HepG2 (cell line): ENCODE measurements at regions not wholly inside any gene's neighbourhood (a gene's known extent, or its start where the extent isn't known, plus 50 kb on each side); places are given as distances from the start of the nearest gene placed in this dataset.

Experiments used
- ATAC-seq: fragments of 200-7000 bp; cut with Tn5 transposase; 3 replicates; pipeline ENCODE4 v1.9.1; 2020; ENCODE audit warnings: mild to moderate bottlenecking, moderate library complexity
- BruUV-seq: library from RNA; stranded (reverse); fragments of 400-500 nt; replicated peaks from 2 replicates; lab custom pipeline; 2021; lab: Mats Ljungman, UMichigan
- CTCF ChIA-PET: fragments of 300-600 bp; formaldehyde crosslinking; extraction: SDS; loops from one replicate; lab custom pipeline; 2021; ENCODE audit warnings: low total read pairs, inconsistent platforms, low intra/inter-chr PET ratio; lab: Yijun Ruan, JAX
- POLR2A ChIA-PET: fragments of 350-600 bp; sonication (Branson Sonifier 250); formaldehyde crosslinking; loops from one replicate; lab custom pipeline; 2020; ENCODE audit warnings: antibody characterized with exemption, inconsistent platforms; lab: Yijun Ruan, JAX
- DNase-seq: peaks from one replicate; pipeline ENCODE4 v3.0.0-alpha.2; 2015; ENCODE audit warnings: low spot score
- FAIRE-seq: peaks from 3 replicates; lab custom pipeline; 2011; peaks lifted over from hg19 to GRCh38; lab: Jason Lieb, UNC
- H2AFZ ChIP-seq: one replicate; pipeline ENCODE4 v1.6.1; 2011; ENCODE audit warnings: low read length, inconsistent platforms
- H3K27ac ChIP-seq: fragments of 300-600 bp; 3 replicates; pipeline ENCODE4 v1.8.0; 2011; ENCODE audit warnings: mixed run types, mild to moderate bottlenecking, mixed read lengths, low read length, inconsistent platforms; ENCODE audit not compliant: insufficient read depth; ENCODE audit errors: extremely low read length
- H3K27me3 ChIP-seq, 2 experiments: fragments of 200-600 bp in 1 of 2; 2 replicates in 1 of 2; 3 replicates in 1 of 2; pipeline versions ENCODE4 v1.6.0 to v1.8.0; 2011; ENCODE audit warnings: low read length in 2 of 2, mild to moderate bottlenecking in 2 of 2, moderate library complexity in 2 of 2, inconsistent platforms in 1 of 2; ENCODE audit not compliant: insufficient read depth in 2 of 2, control insufficient read depth in 1 of 2
- H3K36me3 ChIP-seq, 2 experiments: fragments of 200-600 bp in 1 of 2; replicated peaks in 1 of 2; 2 replicates in 1 of 2; 3 replicates in 1 of 2; pipeline versions ENCODE4 v1.5.1 to v1.8.0; 2011; ENCODE audit warnings: low read length in 2 of 2, inconsistent platforms in 1 of 2; ENCODE audit not compliant: insufficient read depth in 2 of 2, control insufficient read depth in 1 of 2
- H3K4me1 ChIP-seq: 2 replicates; pipeline ENCODE4 v1.5.1; 2012; ENCODE audit warnings: low read length, inconsistent platforms; ENCODE audit not compliant: insufficient read depth
- H3K4me2 ChIP-seq: 2 replicates; pipeline ENCODE4 v1.6.0; 2011; ENCODE audit warnings: low read depth, low read length, inconsistent platforms
- H3K4me3 ChIP-seq, 3 experiments: fragments of 200-600 bp in 1 of 3; sonication (generic), shearing (Covaris generic) in 1 of 3; replicated peaks in 1 of 3; 2 replicates each; pipeline ENCODE4 v1.5.1; 2011 to 2016; ENCODE audit warnings: low read length in 3 of 3, inconsistent platforms in 2 of 3, low read depth in 2 of 3, mild to moderate bottlenecking in 2 of 3, control low read depth in 1 of 3, mixed read lengths in 1 of 3; ENCODE audit not compliant: insufficient read depth in 1 of 3
- H3K79me2 ChIP-seq: one replicate; pipeline ENCODE4 v1.6.1; 2011; ENCODE audit warnings: low read length, inconsistent platforms; ENCODE audit not compliant: insufficient read depth
- H3K9ac ChIP-seq: 2 replicates; pipeline ENCODE4 v1.6.0; 2011; ENCODE audit warnings: mild to moderate bottlenecking, low read depth, low read length, inconsistent platforms; ENCODE audit not compliant: insufficient read depth
- H3K9me3 ChIP-seq: 2 replicates; pipeline ENCODE4 v1.5.1; 2012; ENCODE audit warnings: mild to moderate bottlenecking, low read length
- H4K20me1 ChIP-seq: 2 replicates; pipeline ENCODE4 v1.6.0; 2011; ENCODE audit warnings: inconsistent platforms, mild to moderate bottlenecking, low read length, moderate library complexity; ENCODE audit not compliant: insufficient read depth
- ARNTL ChIP-seq: sonication (generic); formaldehyde crosslinking; IDR thresholded peaks from 2 replicates; pipeline ENCODE4 v1.4.0; 2020; ENCODE audit warnings: mild to moderate bottlenecking, missing genetic modification reagents
- BATF2 ChIP-seq: sonication (generic); formaldehyde crosslinking; IDR thresholded peaks from 2 replicates; pipeline ENCODE4 v1.8.0; 2022; ENCODE audit warnings: mild to moderate bottlenecking, missing genetic modification reagents, moderate library complexity
- BRF2 ChIP-seq: sonication (generic); formaldehyde crosslinking; IDR thresholded peaks from 2 replicates; pipeline ENCODE4 v1.8.1; 2022; ENCODE audit warnings: mild to moderate bottlenecking, missing genetic modification reagents
- HMGA1 ChIP-seq: sonication (generic); formaldehyde crosslinking; conservative IDR thresholded peaks from 2 replicates; pipeline ENCODE4 v1.4.0; 2020; ENCODE audit warnings: missing genetic modification reagents
- RARG ChIP-seq: sonication (generic); formaldehyde crosslinking; IDR thresholded peaks from 2 replicates; pipeline ENCODE4 v1.4.0; 2020; ENCODE audit warnings: low read depth, mild to moderate bottlenecking, missing genetic modification reagents
- SKIL ChIP-seq: sonication (generic); formaldehyde crosslinking; IDR thresholded peaks from 2 replicates; pipeline ENCODE4 v1.8.0; 2022; ENCODE audit warnings: missing genetic modification reagents, mild to moderate bottlenecking, moderate library complexity, borderline replicate concordance
- ZNF564 ChIP-seq: sonication (generic); formaldehyde crosslinking; IDR thresholded peaks from 2 replicates; pipeline ENCODE4 v1.8.1; 2023; ENCODE audit warnings: mild to moderate bottlenecking, missing genetic modification reagents
- ZSCAN5A ChIP-seq: sonication (generic); formaldehyde crosslinking; IDR thresholded peaks from 2 replicates; pipeline ENCODE4 v1.8.0; 2022; ENCODE audit warnings: mild to moderate bottlenecking, missing genetic modification reagents, borderline replicate concordance
- WGBS: methylation state at CpG from one replicate; pipeline ENCODE4 v1.1.6; 2017; ENCODE audit warnings: low lambda C conversion rate; 5-methylcytosine and 5-hydroxymethylcytosine counted together
- in situ Hi-C: cut with HindIII; loops from 2 replicates; pipeline ENCODE4 v1.10.0; 2017; ENCODE audit warnings: low pct_unique_long_range_greater_than_20kb; ENCODE audit not compliant: extremely low pct_ligation_motif_present
- intact Hi-C: fragments of 100-400 bp; cut with micrococcal nuclease; formaldehyde crosslinking; loops from one replicate; pipeline ENCODE4 v1.10.0; 2022; ENCODE audit not compliant: unreplicated experiment

GRCh38 chr7:47078241-47078640 is 503.7 kb downstream of the TNS3 start (continued):
- TF ChIP-seq SKIL (CRISPR knock-in tag), result no peak
- no peak for TF ChIP-seq RARG (CRISPR knock-in tag)

- in situ Hi-C loops (no loop called here), intact Hi-C loops (no loop called here)
- H4K20me1 ChIP-seq, result no peaks in the 10 kb centered on the region
- H3K9me3 ChIP-seq, result no peaks in the 10 kb centered on the region
- FAIRE-seq (no peak), DNase-seq (peak; percentile 7), ATAC-seq (no peak)
- ChIA-PET POLR2A (no interaction called here), CTCF (no interaction called here)
- TF ChIP-seq ZNF564 (CRISPR knock-in tag) (no peak), ZSCAN5A (CRISPR knock-in tag) (no peak), HMGA1 (CRISPR knock-in tag) (no peak), BRF2 (no peak), ARNTL (CRISPR knock-in tag) (no peak), BATF2 (CRISPR knock-in tag) (no peak)
- 2% methylated on average over 2 of the region's 2 CpGs for WGBS
- H3K4me3 ChIP-seq, result no peak overlapping the region
- no peak overlapping the region for H2AFZ ChIP-seq
- no peak overlapping the region for H3K9ac ChIP-seq
- no peaks in the 10 kb centered on the region for H3K79me2 ChIP-seq
- no peak overlapping the region; the same call in 1 of the 2 replicates for H3K4me2 ChIP-seq
- H3K4me1 ChIP-seq, result peaks cover 9% of the 10 kb centered on the region; the same call in 1 of the 2 replicates
- no peaks in the 10 kb centered on the region for H3K36me3 ChIP-seq
- no peak overlapping the region for H3K27ac ChIP-seq
- no peaks in the 10 kb centered on the region for H3K27me3 ChIP-seq
- no TSS peak for BruUV-seq
Measured at GRCh38 chr7:47074702-47075153, 507.2 kb downstream of the TNS3 start.
